Activated naive CD8-positive, alpha-beta T cell (primary cell): ENCODE measurements at regions not wholly inside any gene's neighbourhood (a gene's known extent, or its start where the extent isn't known, plus 50 kb on each side); places are given as distances from the start of the nearest gene placed in this dataset.

Source experiments
- H3K27ac Mint-ChIP-seq: one replicate; pipeline ENCODE4 v1.8.0; 2021; ENCODE audit warnings: mixed read lengths
- H3K27me3 Mint-ChIP-seq: one replicate; pipeline ENCODE4 v1.8.0; 2021; ENCODE audit warnings: mixed read lengths
- H3K36me3 Mint-ChIP-seq: one replicate; pipeline ENCODE4 v1.8.0; 2021; ENCODE audit warnings: mixed read lengths
- H3K4me1 Mint-ChIP-seq: one replicate; pipeline ENCODE4 v1.8.0; 2021; ENCODE audit warnings: low read depth, mixed read lengths
- H3K4me3 Mint-ChIP-seq: one replicate; pipeline ENCODE4 v1.8.0; 2021; ENCODE audit warnings: mild to moderate bottlenecking, mixed read lengths
- H3K9me3 Mint-ChIP-seq: one replicate; pipeline ENCODE4 v1.8.0; 2021; ENCODE audit warnings: low read depth, mixed read lengths

DNA sequence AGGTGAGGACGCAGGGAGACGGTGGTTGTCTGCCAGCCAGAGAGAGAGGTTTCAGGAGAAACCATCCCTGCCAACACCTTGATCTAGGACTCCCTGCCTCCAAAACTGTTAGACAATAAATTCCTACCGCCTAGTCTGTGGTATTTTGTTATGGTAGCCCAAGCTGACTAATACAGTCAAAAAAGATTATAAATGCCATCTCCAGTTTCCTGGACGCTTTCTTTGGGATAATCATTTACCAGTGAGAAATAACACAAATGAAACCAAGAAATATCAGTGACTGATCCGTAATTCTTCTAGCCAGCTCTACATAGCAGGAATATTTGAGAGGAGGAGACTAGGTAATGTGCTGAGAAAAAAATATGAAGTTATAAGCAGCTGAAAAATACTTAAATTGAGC lies 707.8 kb upstream of the LMCD1 start:
- Mint-ChIP-seq H3K27me3 (no peaks in the 10 kb centered on the region), H3K27ac (no peak overlapping the region), H3K4me3 (no peak overlapping the region), H3K4me1 (no peaks in the 10 kb centered on the region), H3K9me3 (no peaks in the 10 kb centered on the region), H3K36me3 (no peaks in the 10 kb centered on the region)

- H3K9me3 Mint-ChIP-seq: no peaks in the 10 kb centered on the region
- no peak overlapping the region for H3K27ac Mint-ChIP-seq
- H3K27me3 Mint-ChIP-seq: no peaks in the 10 kb centered on the region
- no peaks in the 10 kb centered on the region for H3K36me3 Mint-ChIP-seq
- peaks cover 7% of the 10 kb centered on the region for H3K4me1 Mint-ChIP-seq
- no peak overlapping the region for H3K4me3 Mint-ChIP-seq
Measured at GRCh38 chr3:7798276-7798675, 703.3 kb upstream of the LMCD1 start.

DNA sequence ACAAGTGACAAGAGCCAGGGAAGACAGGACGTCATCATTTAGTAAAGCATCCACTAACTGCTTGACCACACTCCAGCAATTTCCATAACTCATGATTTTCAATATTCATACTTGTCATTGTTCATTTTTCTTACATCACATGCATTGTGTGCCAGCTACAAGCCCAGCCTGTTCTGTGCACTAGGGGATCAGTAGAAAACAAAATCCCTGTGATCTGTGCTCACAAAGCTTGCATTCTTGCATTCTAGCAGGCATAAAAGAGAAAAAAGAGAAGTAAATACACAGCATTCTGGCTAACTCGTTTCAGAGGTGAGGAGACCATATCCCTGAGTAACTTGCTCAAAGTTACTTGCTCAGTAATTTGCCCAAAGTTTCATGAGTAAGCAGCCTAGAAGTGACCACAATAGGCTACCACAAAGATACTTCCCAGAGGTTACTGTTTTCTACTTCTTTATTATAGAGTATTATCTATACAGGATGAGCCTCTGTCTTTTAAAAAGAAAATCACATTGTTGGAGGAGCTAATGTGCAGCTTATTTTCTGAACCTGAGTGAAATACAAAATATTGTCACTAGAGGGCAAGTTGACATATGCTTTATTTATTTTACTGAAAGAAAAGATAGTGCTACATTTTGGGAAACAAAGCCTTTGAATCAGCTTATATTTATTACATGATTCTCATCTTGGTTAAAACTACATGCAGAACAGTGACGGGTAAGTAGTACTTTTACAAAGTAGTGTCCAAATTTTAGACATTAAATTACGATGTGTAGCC lies 701.4 kb upstream of the LMCD1 start:
- no peak overlapping the region for H3K4me3 Mint-ChIP-seq
- H3K9me3 Mint-ChIP-seq: no peaks in the 10 kb centered on the region
- no peaks in the 10 kb centered on the region for H3K36me3 Mint-ChIP-seq
- H3K4me1 Mint-ChIP-seq: peaks cover 7% of the 10 kb centered on the region
- H3K27ac Mint-ChIP-seq: no peak overlapping the region
- no peaks in the 10 kb centered on the region for H3K27me3 Mint-ChIP-seq

- Mint-ChIP-seq H3K36me3 (peaks cover 4% of the 10 kb centered on the region), H3K27me3 (peaks cover 2% of the 10 kb centered on the region), H3K4me3 (no peak overlapping the region)
Measured at GRCh38 chr3:7812490-7812889, 689.1 kb upstream of the LMCD1 start.

DNA sequence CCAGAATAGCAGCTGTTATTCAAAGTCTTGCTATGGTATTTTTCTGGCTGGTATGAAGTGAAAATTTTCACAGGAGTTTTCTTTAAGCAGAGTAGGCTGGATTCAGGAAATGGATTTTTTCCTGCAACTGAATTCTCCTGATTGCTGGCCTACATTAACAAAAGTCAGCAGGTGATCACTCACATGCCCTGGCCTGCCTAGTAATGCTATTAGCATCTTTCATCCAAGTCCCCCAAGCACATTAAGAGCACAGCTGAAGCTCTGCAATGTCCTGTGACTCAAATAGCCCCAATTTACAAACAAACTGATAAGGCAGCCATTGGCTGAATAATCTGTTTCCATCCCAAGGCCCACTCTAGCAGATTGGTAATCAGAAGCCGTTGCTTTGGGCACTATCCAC lies 688.3 kb upstream of the LMCD1 start:
- H3K27me3 Mint-ChIP-seq: peaks cover 2% of the 10 kb centered on the region
- peaks cover 4% of the 10 kb centered on the region for H3K36me3 Mint-ChIP-seq
- no peak overlapping the region for H3K27ac Mint-ChIP-seq
- H3K4me1 Mint-ChIP-seq: no peaks in the 10 kb centered on the region
- H3K9me3 Mint-ChIP-seq: peaks cover 11% of the 10 kb centered on the region
- H3K4me3 Mint-ChIP-seq: no peak overlapping the region

More at GRCh38 chr3:7812490-7812889, 689.1 kb upstream of the LMCD1 start:
- Mint-ChIP-seq H3K27ac (no peak overlapping the region), H3K9me3 (peaks cover 11% of the 10 kb centered on the region), H3K4me1 (no peaks in the 10 kb centered on the region)

DNA sequence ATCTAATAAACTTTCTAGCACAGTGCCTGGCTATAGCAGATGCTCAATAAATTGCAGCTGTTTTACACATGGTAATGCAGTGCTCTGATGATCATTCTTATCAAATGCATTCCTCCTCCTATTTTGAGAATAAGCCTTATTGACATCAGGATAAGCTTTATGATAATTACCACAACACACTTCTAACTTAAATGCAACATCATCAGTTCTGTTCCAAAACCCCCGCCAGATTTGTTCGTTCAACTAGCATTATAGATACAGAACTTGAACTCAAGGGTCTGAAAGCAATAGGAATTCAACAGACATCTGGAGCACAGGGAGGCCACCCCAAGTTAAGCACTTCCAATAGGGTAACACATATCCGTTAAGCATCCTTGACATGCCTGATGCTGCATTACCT lies 684.4 kb upstream of the LMCD1 start:
- Mint-ChIP-seq H3K4me1 (no peaks in the 10 kb centered on the region), H3K27me3 (peaks cover 2% of the 10 kb centered on the region), H3K36me3 (no peaks in the 10 kb centered on the region), H3K4me3 (no peak overlapping the region), H3K9me3 (peaks cover 5% of the 10 kb centered on the region), H3K27ac (no peak overlapping the region)

DNA sequence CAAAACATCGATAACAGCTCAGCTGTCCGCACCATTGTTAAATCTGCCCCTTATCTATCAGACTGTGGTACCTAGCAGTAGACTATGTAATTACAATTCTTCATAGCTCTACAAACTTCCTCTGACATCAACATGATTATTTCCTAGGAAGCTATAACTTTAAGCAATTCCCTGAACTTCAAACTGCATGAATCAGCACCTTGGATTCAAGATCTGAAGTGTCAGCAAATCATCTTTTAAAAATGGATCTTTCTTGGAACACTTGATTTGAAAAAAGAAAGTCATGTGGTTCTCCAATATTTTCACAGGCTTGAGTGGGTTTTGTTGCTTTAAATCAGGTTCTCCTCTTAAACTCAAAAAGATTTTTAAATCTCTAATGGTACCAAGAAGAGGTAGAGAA lies 680.7 kb upstream of the LMCD1 start:
- peaks cover 13% of the 10 kb centered on the region for H3K36me3 Mint-ChIP-seq
- no peak overlapping the region for H3K27ac Mint-ChIP-seq
- no peak overlapping the region for H3K4me3 Mint-ChIP-seq
- peaks cover 2% of the 10 kb centered on the region for H3K27me3 Mint-ChIP-seq
- no peaks in the 10 kb centered on the region for H3K4me1 Mint-ChIP-seq
- H3K9me3 Mint-ChIP-seq: peaks cover 24% of the 10 kb centered on the region

- Mint-ChIP-seq H3K9me3 (peaks cover 30% of the 10 kb centered on the region), H3K36me3 (peaks cover 13% of the 10 kb centered on the region), H3K4me1 (no peaks in the 10 kb centered on the region), H3K27me3 (peaks cover 3% of the 10 kb centered on the region), H3K4me3 (no peak overlapping the region), H3K27ac (no peak overlapping the region)
Measured at GRCh38 chr3:7821858-7822257, 679.8 kb upstream of the LMCD1 start.

DNA sequence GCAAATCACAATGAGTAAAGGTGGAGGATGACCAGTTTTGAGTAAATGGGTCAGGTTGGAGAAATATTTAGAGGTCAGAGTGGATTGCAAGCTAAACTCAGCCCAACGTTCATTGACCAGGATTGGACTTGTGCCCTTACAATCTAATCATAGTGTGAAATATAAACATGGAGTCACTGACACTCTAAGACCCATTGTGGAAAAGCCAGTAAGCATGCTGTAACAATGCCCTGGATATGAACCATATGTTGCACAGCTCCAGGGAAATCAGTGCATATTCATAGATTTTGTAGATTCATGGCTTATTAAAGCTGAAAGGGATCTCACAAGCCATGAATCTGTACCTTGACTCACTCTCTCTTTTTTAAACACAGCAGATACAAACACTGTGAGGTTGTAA lies 660.2 kb upstream of the LMCD1 start:
- Mint-ChIP-seq H3K27me3 (no peaks in the 10 kb centered on the region), H3K4me1 (peaks cover 2% of the 10 kb centered on the region), H3K9me3 (no peaks in the 10 kb centered on the region), H3K27ac (no peak overlapping the region), H3K4me3 (no peak overlapping the region), H3K36me3 (no peaks in the 10 kb centered on the region)

DNA sequence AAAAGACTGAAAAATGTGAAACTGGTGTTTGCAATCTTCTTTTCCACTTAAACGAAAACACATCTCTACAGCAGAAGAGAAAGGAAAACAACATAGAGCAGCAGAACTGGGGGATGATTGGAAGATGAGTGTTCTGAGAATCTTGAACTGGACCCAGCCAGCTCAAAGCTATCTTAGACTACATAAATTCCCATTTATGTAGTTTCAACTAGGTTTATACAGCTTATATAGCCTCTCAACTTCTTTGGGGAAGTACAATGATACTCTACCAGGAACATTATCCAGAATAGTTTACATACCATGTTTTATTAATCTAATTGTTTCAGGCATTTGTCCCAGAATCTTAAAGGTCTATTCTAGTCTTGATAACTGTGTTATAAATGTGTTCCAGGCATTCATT lies 658.2 kb upstream of the LMCD1 start:
- Mint-ChIP-seq H3K27ac (no peak overlapping the region), H3K4me1 (no peaks in the 10 kb centered on the region), H3K4me3 (no peak overlapping the region), H3K27me3 (no peaks in the 10 kb centered on the region), H3K9me3 (no peaks in the 10 kb centered on the region), H3K36me3 (no peaks in the 10 kb centered on the region)

DNA sequence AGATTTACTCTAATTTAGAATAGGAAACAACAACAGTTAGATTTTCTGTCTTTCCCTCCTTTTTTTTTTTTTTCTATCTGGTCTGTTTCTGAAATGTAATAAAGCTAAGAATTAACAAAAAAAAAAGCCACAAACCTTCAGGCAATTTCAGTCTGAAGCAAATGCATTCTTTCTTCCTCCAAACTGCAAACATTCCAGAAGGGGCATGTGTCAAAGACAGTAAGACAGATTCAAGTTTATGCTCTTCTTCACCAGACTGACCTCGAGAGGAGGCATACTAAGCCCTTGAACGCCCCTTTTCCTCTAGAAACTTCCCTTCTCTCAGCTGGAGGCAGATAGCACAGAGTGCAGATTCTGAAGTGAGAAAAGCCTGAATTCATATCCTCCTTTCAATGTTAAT lies 654.6 kb upstream of the LMCD1 start:
- Mint-ChIP-seq H3K27me3 (no peaks in the 10 kb centered on the region), H3K4me1 (no peaks in the 10 kb centered on the region), H3K4me3 (no peak overlapping the region), H3K9me3 (no peaks in the 10 kb centered on the region), H3K36me3 (no peaks in the 10 kb centered on the region), H3K27ac (no peak overlapping the region)

- Mint-ChIP-seq H3K36me3 (no peaks in the 10 kb centered on the region), H3K27ac (no peak overlapping the region), H3K4me3 (no peak overlapping the region), H3K27me3 (no peaks in the 10 kb centered on the region), H3K9me3 (no peaks in the 10 kb centered on the region), H3K4me1 (no peaks in the 10 kb centered on the region)
Measured at GRCh38 chr3:7847521-7847920, 654.1 kb upstream of the LMCD1 start.

GRCh38 chr3:7854266-7854665 lies 647.4 kb upstream of the LMCD1 start:
- Mint-ChIP-seq H3K9me3 (no peaks in the 10 kb centered on the region), H3K4me1 (peaks cover 2% of the 10 kb centered on the region), H3K27ac (no peak overlapping the region), H3K27me3 (no peaks in the 10 kb centered on the region), H3K4me3 (no peak overlapping the region), H3K36me3 (no peaks in the 10 kb centered on the region)

DNA sequence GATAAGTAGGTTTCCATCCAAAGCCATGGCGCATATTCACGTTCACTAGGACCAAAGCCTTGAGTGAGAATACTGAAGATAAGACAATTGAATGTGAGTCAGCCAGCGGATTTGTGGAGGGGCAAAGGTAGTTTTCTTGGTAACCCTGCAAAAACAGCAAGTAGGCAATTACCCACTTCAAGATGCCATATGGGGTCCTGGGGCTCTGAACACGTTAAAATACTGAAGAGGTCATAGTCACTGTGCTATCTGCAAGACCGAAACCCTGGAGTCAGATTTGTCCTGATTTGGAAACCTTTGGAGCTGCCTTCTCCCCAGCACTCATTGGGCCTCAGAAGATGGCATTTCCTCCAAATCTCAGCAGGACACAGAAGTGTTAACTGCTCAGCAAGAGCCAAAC lies 646.9 kb upstream of the LMCD1 start:
- Mint-ChIP-seq H3K4me3 (no peak overlapping the region), H3K9me3 (no peaks in the 10 kb centered on the region)

GRCh38 chr3:7865611-7866010 lies 636.0 kb upstream of the LMCD1 start:
- Mint-ChIP-seq H3K27me3 (no peaks in the 10 kb centered on the region), H3K4me3 (no peak overlapping the region), H3K27ac (no peak overlapping the region)

More for the DNA sequence above, 646.9 kb upstream of the LMCD1 start:
- H3K27ac Mint-ChIP-seq: no peak overlapping the region
- no peaks in the 10 kb centered on the region for H3K36me3 Mint-ChIP-seq
- peaks cover 2% of the 10 kb centered on the region for H3K4me1 Mint-ChIP-seq
- no peaks in the 10 kb centered on the region for H3K27me3 Mint-ChIP-seq

GRCh38 chr3:7867587-7867986 lies 634.0 kb upstream of the LMCD1 start:
- no peaks in the 10 kb centered on the region for H3K9me3 Mint-ChIP-seq
- H3K4me1 Mint-ChIP-seq: peaks cover 19% of the 10 kb centered on the region
- H3K27me3 Mint-ChIP-seq: no peaks in the 10 kb centered on the region
- H3K36me3 Mint-ChIP-seq: peaks cover 4% of the 10 kb centered on the region
- peak overlapping the region; percentile 27 for H3K4me3 Mint-ChIP-seq
- no peak overlapping the region for H3K27ac Mint-ChIP-seq

More at GRCh38 chr3:7865611-7866010, 636.0 kb upstream of the LMCD1 start:
- Mint-ChIP-seq H3K36me3 (peaks cover 4% of the 10 kb centered on the region), H3K9me3 (no peaks in the 10 kb centered on the region), H3K4me1 (peaks cover 22% of the 10 kb centered on the region)
